ENCODE measurements at regions not wholly inside any gene's neighbourhood (a gene's known extent, or its start where the extent isn't known, plus 50 kb on each side); places are given as distances from the start of the nearest gene placed in this dataset.
"Not testable (repeated sequence)": the region's sequence is repeated elsewhere in the genome, so short reads cannot be mapped to it uniquely, and the experiment has no call there.

GRCh38 chr21:17128132-17128531, 384.7 kb upstream of the CXADR start:
- DNase-seq (ENCODE audit: low read depth): peak; percentile 18

- not testable (repeated sequence) for DNase-seq (ENCODE audit: low read depth)
These were observed 373.7 kb upstream of the CXADR start for GRCh38 chr21:17139159-17139558.

DNA sequence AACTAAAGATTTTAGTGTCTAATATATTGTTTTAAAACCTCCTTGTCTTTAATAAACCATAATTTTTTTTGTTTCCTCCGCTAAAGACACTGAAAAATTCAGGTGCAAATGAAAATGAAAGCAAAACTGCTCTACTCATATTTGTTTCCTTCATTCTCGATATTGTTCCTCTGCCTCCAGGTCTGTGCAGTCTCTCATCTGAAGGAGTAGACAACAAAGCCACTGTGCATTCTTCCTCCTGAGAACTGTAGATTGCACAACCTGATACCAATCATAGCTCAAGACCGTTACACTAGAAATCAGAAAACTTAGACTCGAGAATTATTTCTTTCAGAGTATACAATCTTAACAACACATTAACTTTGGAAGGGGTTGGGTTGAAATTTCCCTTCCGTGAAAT, 373.1 kb upstream of the CXADR start:
- DNase-seq (ENCODE audit: low read depth): no peak

GRCh38 chr21:17146426-17146825, 366.4 kb upstream of the CXADR start:
- DNase-seq (ENCODE audit: low read depth): no peak

DNA sequence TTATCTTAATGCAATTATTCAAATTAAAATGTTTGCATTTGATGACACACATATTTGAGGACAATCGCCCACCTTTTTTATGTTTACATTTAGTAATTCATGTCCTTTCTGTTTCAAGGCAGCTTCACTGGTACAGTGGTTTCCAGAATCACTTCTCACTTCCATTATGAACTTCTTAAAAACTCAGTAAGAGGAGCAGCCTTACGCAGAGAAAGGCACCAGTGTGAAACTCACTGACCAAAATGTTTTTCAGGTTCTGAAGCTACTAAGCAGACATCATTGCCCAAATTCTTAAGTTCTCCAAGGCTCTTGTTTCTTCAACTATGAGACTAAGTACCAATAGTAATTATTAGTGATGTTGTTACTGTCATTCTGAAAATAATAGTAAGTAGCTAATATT, 353.1 kb upstream of the CXADR start:
- no peak for DNase-seq (ENCODE audit: low read depth)

GRCh38 chr21:17185674-17186073, 327.2 kb upstream of the CXADR start:
- no peak for DNase-seq (ENCODE audit: low read depth)

DNA sequence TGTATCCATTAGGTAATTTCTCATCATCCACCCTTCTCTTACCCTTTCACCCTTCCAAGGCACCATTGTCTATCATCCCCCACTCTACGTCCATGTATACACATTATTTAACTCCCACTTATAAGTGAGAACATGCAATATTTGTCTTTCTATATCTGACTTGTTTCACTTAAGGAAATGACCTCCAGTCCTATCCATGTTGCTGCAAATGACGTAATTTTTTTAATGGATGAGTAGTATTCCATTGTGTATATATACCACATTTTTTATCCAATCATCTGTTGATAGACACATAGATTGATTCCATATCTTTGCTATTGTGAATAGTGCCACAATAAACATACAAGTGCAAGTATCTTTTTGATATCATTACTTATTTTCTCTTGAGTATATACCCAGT, 322.9 kb upstream of the CXADR start:
- no peak for DNase-seq (ENCODE audit: low read depth)

GRCh38 chr21:17191346-17191993, 321.4 kb upstream of the CXADR start:
- no peak for DNase-seq (ENCODE audit: low read depth)

- no peak for DNase-seq (ENCODE audit: low read depth)
These were observed 317.5 kb upstream of the CXADR start for GRCh38 chr21:17195351-17195750.

DNA sequence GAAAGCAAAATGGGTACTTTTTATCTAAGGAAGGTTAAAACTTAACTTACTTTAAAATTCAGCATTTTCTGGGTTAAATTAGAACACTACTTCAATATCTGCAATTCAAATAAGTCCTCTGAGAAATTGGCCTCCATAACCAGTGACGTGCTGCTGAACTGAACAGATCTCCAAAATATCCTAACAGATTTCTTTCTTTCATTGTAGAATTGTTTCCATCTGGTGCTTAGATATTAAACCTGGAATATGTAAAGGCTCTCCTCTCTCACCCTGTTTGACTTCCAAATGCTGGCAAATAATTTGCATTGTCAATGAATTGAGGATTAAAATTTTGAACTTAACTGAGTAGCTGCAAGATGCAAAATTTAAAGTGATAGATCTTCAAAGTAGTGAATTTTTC, 316.9 kb upstream of the CXADR start:
- no peak for DNase-seq (ENCODE audit: low read depth)

DNA sequence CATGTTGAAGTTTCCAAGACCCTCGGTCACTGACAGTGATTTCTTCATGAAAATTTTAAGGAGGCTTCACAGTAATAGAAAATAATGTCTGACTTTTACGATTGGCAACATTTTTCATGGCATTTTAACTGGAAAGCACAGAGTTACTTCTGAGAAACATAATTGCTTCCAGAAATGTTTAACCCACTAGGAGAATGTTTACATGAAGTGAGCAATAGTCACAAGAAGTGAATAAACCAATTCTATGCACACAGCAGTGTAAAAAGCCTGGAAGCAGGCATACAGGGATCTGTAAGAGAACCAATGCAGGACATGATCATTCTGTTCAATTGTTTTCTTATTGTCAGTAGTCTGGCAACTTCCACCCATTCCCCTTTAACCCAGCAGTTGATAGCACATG, 316.2 kb upstream of the CXADR start:
- no peak for DNase-seq (ENCODE audit: low read depth)

- no peak for DNase-seq (ENCODE audit: low read depth)
These were observed 314.8 kb upstream of the CXADR start for GRCh38 chr21:17197996-17198395.

DNA sequence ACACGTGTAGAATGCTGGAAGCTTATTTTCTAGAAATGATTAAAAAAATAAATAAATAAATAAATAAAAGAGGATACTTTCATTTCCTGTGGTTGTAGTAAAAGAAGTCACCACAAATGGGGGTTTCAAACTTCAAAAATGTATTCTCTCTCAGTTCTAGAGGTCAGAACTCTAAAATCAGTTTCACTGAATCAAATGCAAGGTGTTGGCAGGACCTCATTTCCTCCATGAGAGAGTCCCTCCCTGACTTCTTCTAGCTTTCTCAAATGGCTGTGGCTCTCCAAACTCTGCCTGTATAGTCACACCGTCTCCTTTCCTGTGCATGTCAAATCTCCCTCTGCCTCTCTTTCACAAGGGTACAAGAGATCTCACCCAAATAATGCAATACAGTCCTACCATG, 312.6 kb upstream of the CXADR start:
- no peak for DNase-seq (ENCODE audit: low read depth)

GRCh38 chr21:17201741-17202260, 311.0 kb upstream of the CXADR start:
- no peak for DNase-seq (ENCODE audit: low read depth)

DNA sequence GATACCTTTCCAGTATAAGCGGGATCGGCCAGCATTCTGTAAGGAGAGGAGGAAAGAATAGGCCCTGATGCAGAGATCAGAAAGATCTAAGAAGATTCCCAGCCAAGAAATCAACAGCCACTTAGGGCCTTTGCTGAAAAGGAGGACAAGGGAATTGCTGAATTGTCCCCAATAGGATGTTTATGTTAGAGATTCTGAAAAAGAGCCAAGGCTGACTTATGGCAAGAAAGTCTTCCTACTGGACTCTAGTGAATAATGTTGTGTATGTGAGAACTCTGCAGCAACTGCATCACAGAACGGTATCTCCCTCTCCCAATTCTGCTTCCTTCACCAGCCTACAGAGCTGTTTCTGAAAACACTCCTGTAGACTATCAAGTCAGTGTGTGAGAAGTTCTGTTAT, 298.0 kb upstream of the CXADR start:
- no peak for DNase-seq (ENCODE audit: low read depth)

DNA sequence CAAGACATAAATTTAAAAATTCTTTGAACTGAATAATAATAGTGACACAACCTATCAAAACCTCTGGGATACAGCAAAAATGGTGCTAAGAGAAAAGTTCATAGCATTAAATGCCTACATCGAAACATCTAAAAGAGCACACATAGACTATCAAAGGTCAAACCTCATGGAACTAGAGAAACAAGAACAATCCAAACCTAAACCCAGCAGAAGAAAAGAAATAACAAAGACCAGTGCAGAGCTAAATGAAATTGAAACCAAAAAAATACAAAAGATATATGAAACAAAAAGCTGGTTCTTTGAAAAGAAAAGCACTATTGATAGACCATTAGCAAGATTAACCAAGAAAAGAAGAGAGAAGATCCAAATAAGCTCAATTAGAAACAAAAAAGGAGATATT, 293.8 kb upstream of the CXADR start:
- not testable (repeated sequence) for DNase-seq (ENCODE audit: low read depth)

- DNase-seq (ENCODE audit: low read depth): no peak
These were observed 281.7 kb upstream of the CXADR start for GRCh38 chr21:17231124-17231523.

- no peak for DNase-seq (ENCODE audit: low read depth)
These were observed 281.1 kb upstream of the CXADR start for GRCh38 chr21:17231771-17232170.

DNA sequence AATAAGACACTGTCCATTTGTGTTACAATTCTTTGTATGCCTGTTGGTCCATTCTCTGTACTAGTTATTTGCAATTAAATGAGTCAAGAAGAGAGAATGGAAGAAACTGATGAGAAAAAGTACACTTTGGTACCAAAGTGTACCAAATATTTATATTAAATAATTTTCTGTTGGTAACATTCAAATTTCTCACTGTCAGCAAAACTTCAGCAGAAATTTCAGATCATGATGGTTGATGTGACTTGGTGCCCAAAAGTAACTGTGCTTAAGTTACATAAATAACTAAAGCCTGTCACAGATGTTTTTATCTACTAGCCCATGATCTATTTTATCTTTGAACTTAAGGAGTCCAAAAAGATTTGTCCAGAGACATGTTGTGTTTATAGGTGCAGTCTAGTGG, 274.4 kb upstream of the CXADR start:
- no peak for DNase-seq (ENCODE audit: low read depth)

DNA sequence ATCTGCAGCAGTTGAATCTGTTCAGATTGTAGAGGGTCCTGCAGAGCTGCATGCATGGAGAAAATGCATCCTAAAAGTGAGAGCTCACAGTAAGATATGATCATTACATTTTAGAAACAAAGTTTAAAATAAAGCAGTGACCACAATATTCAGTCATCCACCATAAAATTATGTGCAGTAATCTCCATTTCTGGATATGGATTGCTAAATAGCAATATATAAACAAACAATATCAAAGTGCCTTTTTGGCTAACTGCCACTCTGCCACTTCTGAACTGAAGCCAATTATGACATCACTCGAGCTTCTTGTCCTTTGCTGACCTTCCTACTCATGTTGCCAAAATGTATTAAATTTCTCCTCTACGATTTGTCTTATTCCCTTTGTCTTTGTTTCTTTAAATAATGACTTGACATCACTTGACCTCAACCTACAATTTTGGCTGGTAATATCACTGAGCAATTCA, 262.0 kb upstream of the CXADR start:
- DNase-seq (ENCODE audit: low read depth): no peak

- no peak for DNase-seq (ENCODE audit: low read depth)
These were observed 255.1 kb upstream of the CXADR start for GRCh38 chr21:17257784-17258183.

DNA sequence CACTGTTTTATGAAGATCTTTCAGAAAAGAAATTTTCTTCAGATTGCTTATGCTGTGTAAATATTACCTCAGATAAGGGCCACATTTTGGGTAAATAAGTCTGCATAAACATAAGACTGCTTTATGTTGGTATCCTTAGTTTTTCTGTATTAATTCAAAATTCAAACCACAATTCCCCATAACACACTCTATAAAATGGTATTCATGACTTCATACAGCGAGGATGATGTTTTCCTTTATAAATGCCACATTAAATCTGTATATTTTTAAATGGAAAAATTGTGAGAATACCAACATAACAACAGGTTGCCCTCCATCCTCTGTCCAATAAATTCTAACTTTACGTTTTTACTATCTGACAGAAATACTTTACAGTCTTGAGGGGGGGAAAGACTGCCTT, 248.7 kb upstream of the CXADR start:
- no peak for DNase-seq (ENCODE audit: low read depth)

DNA sequence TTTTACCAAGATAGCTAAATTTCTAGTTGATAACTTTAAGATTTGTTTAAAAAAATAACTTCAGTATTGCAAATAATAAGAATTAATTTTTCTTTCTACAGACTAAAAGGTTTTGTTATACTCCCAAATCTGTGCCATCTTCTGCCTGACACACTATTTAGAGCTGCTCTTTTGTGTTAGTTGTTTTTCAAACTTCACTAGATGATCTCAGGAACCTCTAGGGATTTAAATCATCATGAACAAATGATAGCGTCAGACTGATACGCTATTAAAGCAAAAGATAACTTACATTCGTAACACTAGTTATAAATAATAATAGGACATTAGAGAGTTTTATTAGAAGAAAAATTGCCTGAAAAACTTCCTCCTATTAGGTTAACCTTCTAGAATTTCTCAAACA, 243.1 kb upstream of the CXADR start:
- DNase-seq (ENCODE audit: low read depth): no peak

DNA sequence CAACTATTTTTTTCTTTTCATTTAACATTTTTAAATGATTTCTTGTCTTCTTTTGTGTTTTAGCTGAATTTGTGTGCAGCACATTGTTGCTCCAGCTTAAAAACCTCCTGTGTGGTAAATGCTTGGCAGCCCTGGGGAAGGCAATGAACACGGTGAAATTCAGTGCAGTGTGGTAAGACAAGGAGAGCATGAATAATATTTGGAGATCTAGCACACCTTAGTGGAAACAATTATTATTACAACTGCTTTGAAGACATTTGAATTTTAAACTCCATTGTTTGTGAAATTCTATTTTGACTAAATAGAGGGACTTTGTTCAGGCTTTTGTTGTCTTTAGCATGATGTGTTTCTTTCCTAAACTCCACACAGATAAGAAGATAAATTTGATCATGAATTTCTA, 242.6 kb upstream of the CXADR start:
- peak; percentile 45 for DNase-seq (ENCODE audit: low read depth)

Data from renal cortical epithelial cell (primary cell).